ENCODE measurements at regions not wholly inside any gene's neighbourhood (a gene's known extent, or its start where the extent isn't known, plus 50 kb on each side); places are given as distances from the start of the nearest gene placed in this dataset.

DNA sequence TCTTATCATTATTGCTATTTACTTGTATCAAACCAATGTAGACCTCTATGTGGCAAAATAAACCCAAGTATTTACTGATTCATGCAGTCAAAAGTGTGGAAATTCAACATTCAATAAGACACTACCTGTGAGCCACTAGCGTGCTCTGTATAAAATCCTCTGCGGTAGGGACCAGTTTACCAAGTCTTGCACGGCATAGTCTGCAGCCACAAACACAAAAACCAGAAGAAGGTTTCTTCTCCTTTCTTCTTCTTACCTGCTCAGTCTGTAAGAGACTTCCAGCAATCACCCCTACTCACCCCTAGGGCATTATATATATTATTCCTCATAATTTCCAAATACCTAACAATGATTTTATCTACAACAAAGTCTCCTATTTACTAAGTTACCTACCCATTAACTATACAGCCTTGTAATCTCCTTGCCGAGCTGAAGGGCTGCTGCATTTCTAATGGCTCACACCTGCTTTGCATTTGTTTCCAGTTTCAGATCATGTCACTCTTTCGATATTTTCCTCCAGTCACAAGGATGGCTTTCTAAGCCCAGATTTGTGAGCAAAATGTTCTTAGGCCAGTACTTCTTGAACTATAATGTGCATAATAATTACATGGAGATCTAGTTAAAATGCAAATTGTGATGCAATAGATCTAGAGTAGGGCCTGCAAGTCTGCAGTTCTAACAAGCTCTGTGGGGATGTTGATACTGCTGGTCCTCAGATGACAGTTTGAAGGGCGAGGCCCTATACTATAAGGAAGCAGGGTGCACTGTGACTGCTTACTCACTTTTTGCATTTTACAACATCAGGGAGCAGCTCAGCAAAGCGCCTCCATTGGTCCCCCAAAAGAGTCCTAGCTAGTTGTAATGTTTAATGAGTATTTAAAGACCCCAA lies 191.9 kb upstream of the DDI1 start:
- Mint-ChIP-seq H3K9me3 (peaks cover 2% of the 10 kb centered on the region), H3K27me3 (ENCODE audit: insufficient read depth, low read depth) (no peaks in the 10 kb centered on the region), H3K4me1 (peaks cover 30% of the 10 kb centered on the region), H3K36me3 (no peaks in the 10 kb centered on the region), H3K4me3 (no peak overlapping the region), H3K27ac (no peak overlapping the region)
- Histone ChIP-seq H3K4me1 (peaks cover 8% of the 10 kb centered on the region), H3K4me3 (no peak overlapping the region), H3K36me3 (no peaks in the 10 kb centered on the region), H3K9ac (no peak overlapping the region), H3K27ac (no peak overlapping the region), H3K9me3 (ENCODE audit: low read depth) (no peaks in the 10 kb centered on the region), H3K79me2 (ENCODE audit: low read depth) (no peaks in the 10 kb centered on the region), H2AFZ (replicated peaks) (peak overlapping the region; percentile 19), H3K27me3 (no peaks in the 10 kb centered on the region), H3K4me2 (no peak overlapping the region), H3F3A (ENCODE audit: low read depth) (no peaks in the 10 kb centered on the region), H4K20me1 (ENCODE audit: low read depth) (no peaks in the 10 kb centered on the region)
- no peak for DNase-seq (ENCODE audit: low spot score)
- TF ChIP-seq EZH2phosphoT487 (IDR thresholded peaks at IDR 0.05) (no peak), EZH2 (IDR thresholded peaks at IDR 0.05) (no peak)
- TF ChIP-seq, protein P1, sequence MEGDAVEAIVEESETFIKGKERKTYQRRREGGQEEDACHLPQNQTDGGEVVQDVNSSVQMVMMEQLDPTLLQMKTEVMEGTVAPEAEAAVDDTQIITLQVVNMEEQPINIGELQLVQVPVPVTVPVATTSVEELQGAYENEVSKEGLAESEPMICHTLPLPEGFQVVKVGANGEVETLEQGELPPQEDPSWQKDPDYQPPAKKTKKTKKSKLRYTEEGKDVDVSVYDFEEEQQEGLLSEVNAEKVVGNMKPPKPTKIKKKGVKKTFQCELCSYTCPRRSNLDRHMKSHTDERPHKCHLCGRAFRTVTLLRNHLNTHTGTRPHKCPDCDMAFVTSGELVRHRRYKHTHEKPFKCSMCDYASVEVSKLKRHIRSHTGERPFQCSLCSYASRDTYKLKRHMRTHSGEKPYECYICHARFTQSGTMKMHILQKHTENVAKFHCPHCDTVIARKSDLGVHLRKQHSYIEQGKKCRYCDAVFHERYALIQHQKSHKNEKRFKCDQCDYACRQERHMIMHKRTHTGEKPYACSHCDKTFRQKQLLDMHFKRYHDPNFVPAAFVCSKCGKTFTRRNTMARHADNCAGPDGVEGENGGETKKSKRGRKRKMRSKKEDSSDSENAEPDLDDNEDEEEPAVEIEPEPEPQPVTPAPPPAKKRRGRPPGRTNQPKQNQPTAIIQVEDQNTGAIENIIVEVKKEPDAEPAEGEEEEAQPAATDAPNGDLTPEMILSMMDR (IDR thresholded peaks at IDR 0.05), result no peak

DNA sequence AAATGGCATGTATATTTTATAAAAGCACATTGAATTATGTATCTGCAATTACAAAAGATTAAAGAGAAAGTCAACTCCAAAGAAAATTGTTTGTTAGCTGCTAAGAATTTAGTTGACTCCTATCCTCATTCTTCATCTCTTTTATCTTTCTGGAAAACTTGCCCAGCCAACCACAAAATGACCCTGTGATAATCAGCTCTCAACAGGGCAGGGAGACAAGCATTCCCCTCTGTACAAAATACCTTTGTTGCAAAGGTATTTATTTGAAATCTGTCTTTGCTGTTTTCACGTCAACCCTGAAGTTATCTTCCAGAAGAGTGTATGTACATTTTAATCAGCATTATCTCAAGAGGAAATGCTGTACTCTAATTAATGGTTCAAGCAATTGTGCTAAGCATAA lies 191.1 kb upstream of the DDI1 start:
- Mint-ChIP-seq H3K4me1 (peaks cover 30% of the 10 kb centered on the region), H3K4me3 (no peak overlapping the region), H3K27me3 (ENCODE audit: insufficient read depth, low read depth) (no peaks in the 10 kb centered on the region), H3K9me3 (peaks cover 2% of the 10 kb centered on the region), H3K27ac (no peak overlapping the region), H3K36me3 (no peaks in the 10 kb centered on the region)
- H3K4me1 ChIP-seq, result peaks cover 8% of the 10 kb centered on the region
- H4K20me1 ChIP-seq (ENCODE audit: low read depth), result no peaks in the 10 kb centered on the region
- no peak overlapping the region for H2AFZ ChIP-seq (replicated peaks)
- H3K9ac ChIP-seq, result no peak overlapping the region
- no peak overlapping the region for H3K27ac ChIP-seq
- no peak for TF ChIP-seq EZH2 (IDR thresholded peaks at IDR 0.05)
- TF ChIP-seq, protein P1 (IDR thresholded peaks at IDR 0.05), result no peak
- no peak for TF ChIP-seq EZH2phosphoT487 (IDR thresholded peaks at IDR 0.05)
- no peak overlapping the region for H3K4me3 ChIP-seq
- no peak overlapping the region for H3K4me2 ChIP-seq
- no peaks in the 10 kb centered on the region for H3K79me2 ChIP-seq (ENCODE audit: low read depth)
- H3F3A ChIP-seq (ENCODE audit: low read depth), result no peaks in the 10 kb centered on the region
- H3K27me3 ChIP-seq, result no peaks in the 10 kb centered on the region
- DNase-seq (ENCODE audit: low spot score), result no peak
- no peaks in the 10 kb centered on the region for H3K36me3 ChIP-seq
- no peaks in the 10 kb centered on the region for H3K9me3 ChIP-seq (ENCODE audit: low read depth)

DNA sequence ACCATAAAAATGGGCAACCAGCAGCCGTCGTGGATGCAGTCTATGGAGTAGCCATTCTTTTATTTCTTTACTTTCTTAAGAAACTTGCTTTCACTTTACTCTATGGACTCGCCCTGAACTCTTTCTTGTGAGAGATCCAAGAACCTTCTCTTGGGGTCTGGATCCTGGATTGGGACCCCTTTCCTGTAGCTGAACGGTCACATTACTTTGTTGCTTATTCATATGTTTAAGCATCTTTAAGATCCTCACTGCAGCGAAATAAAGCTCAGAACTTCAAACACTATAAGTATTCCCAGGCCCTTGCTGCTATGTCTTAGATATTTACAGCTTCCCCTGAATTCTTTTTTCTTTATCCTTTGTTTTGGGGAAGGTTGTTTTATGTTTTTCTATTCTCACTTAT lies 187.8 kb upstream of the DDI1 start:
- Histone ChIP-seq H3K4me1 (peaks cover under 1% of the 10 kb centered on the region), H3K79me2 (ENCODE audit: low read depth) (no peaks in the 10 kb centered on the region), H3K36me3 (no peaks in the 10 kb centered on the region), H2AFZ (replicated peaks) (no peak overlapping the region), H3K4me2 (no peak overlapping the region), H3F3A (ENCODE audit: low read depth) (no peaks in the 10 kb centered on the region), H3K4me3 (no peak overlapping the region), H4K20me1 (ENCODE audit: low read depth) (no peaks in the 10 kb centered on the region), H3K9me3 (ENCODE audit: low read depth) (no peaks in the 10 kb centered on the region), H3K27ac (no peak overlapping the region), H3K27me3 (no peaks in the 10 kb centered on the region), H3K9ac (no peak overlapping the region)
- H3K27me3 Mint-ChIP-seq (ENCODE audit: insufficient read depth, low read depth), result no peaks in the 10 kb centered on the region
- H3K27ac Mint-ChIP-seq, result no peak overlapping the region
- no peaks in the 10 kb centered on the region for H3K36me3 Mint-ChIP-seq
- H3K4me1 Mint-ChIP-seq, result peaks cover 24% of the 10 kb centered on the region
- TF ChIP-seq, protein P1 (IDR thresholded peaks at IDR 0.05), result no peak
- no peak for TF ChIP-seq EZH2 (IDR thresholded peaks at IDR 0.05)
- no peak for TF ChIP-seq EZH2phosphoT487 (IDR thresholded peaks at IDR 0.05)
- no peak for DNase-seq (ENCODE audit: low spot score)
- H3K4me3 Mint-ChIP-seq, result no peak overlapping the region
- H3K9me3 Mint-ChIP-seq, result peaks cover 2% of the 10 kb centered on the region
